Stimulated activated CD8-positive, alpha-beta memory T cell treated with anti-CD3 and anti-CD28 coated beads, Interleukin-7, amount 100 ng/mL, for 4 hours (primary cell): ENCODE measurements at regions not wholly inside any gene's neighbourhood (a gene's known extent, or its start where the extent isn't known, plus 50 kb on each side); places are given as distances from the start of the nearest gene placed in this dataset.
A peak's percentile ranks its signal among the peaks of the same experiment; 100 is the strongest.
"Not testable (repeated sequence)": the region's sequence is repeated elsewhere in the genome, so short reads cannot be mapped to it uniquely, and the experiment has no call there.

Experiments
- DNase-seq, 2 donors: peaks; one replicate each; pipeline ENCODE4 v3.0.0-alpha.2; 2020; ENCODE audit warnings: low read depth in 2 of 2

DNA sequence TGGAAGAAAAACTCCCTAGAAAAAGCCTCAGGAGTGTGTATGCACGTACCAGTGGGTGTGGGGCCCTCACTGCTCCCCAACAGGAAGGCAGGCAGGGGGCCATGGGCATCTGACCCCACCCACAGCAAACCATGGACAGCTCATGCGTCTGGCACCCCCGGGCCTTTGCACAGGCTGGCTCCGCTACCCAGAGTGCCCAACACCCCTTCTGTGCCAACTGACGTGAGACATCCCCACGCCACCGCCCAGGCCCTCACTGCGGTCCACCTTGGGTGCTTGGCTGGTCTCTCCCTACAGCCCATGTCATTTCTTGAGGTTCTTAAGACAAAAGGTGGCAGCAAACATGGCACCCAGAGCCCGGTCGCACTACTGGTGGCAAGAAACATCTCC lies 91.4 kb downstream of the NCOR2 start:
- no peak for DNase-seq

- DNase-seq = no peak
Observed at GRCh38 chr12:124475295-124476010, 92.0 kb downstream of the NCOR2 start.

DNA sequence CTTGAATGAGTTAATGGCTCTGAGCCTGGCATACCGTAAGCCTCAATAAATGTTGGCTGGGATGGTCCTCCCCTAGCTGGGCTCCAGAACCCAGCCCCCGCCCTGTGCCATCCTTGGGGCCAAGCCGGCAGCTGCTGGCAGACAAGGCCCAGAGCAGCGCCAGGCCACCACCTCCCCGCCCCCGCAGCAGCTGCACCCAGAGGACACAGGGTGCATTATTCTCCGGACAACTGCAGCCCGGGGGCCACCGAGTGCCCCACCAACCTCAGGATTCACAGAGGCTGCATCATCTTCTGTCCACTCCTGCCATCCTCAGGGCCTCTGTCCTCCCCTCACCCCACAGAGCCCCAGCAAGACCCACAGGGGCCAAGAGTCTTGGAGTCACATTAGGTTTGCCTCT lies 92.7 kb downstream of the NCOR2 start:
- no peak for DNase-seq

DNA sequence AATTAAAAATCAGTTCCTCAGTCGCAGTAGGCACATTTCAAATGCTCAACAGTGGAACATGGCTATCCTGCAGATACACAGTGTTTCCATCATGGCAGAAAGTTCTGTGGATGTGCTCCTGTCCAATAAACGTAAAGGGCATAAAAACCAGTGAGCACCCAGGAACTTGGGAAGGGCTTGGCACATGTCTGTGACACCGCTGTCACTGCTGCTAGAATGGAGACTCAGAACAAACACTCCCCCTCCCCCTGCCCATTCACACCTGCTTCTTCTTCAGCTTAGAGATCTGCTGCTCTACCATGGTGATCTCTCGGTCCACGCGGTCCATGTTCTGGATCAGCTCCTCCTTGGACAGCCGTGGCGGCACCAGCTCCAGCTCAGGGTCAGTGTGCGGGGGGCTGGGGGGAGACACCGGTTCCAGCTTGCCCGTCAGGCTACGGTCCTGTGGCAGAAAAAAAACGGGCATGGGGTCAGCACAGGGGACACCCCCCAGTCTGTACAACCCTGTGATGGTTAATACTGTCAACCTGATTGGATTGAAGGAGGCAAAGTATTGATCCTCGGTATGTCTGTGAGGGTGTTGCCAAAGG lies 94.6 kb downstream of the NCOR2 start:
- no peak for DNase-seq

DNA sequence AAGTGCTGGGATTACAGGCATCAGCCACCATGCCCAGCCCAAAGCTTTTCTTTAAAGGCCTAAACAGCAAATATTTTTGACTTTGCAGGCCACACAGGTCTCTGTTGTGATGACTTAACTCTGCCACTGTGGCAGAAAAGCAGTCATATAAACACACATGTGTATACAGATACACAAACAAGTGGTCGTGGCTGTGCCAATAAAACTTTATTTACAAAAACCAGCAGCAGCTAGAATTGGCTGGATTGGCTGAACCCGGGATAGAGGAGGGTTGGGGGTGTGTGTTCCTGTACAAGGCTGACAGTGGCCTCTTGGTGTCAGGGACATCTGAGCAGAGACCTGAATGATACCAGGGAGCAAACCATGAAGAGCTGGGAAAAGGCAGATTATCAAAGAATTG lies 95.6 kb downstream of the NCOR2 start:
- DNase-seq = no peak

DNA sequence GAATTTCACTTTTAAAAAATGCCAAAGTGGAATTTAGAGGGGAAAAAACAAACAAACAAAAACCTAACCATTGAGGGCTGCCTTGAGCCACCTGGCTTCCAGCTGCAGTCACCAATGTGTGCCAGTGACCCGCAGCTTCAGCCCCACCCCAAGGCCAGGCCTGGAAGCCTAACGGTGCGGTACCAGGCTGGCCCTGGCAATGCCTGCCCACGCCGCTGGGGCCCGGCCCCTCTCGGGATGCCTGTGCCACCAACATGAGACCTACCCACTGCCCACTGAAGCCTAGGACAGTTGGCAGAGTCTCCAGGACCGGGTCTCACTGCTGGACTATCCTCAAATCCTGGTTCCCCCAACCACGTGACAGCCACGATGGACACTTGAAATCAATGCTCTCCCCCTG lies 96.6 kb downstream of the NCOR2 start:
- DNase-seq = no peak

GRCh38 chr12:124470139-124470538 lies 97.3 kb downstream of the NCOR2 start:
- DNase-seq = no peak

- no peak for DNase-seq
Observed at GRCh38 chr12:124469193-124469888, 98.1 kb downstream of the NCOR2 start.

- not testable (repeated sequence) for DNase-seq
Observed at GRCh38 chr12:124467549-124467948, 99.9 kb downstream of the NCOR2 start.

DNA sequence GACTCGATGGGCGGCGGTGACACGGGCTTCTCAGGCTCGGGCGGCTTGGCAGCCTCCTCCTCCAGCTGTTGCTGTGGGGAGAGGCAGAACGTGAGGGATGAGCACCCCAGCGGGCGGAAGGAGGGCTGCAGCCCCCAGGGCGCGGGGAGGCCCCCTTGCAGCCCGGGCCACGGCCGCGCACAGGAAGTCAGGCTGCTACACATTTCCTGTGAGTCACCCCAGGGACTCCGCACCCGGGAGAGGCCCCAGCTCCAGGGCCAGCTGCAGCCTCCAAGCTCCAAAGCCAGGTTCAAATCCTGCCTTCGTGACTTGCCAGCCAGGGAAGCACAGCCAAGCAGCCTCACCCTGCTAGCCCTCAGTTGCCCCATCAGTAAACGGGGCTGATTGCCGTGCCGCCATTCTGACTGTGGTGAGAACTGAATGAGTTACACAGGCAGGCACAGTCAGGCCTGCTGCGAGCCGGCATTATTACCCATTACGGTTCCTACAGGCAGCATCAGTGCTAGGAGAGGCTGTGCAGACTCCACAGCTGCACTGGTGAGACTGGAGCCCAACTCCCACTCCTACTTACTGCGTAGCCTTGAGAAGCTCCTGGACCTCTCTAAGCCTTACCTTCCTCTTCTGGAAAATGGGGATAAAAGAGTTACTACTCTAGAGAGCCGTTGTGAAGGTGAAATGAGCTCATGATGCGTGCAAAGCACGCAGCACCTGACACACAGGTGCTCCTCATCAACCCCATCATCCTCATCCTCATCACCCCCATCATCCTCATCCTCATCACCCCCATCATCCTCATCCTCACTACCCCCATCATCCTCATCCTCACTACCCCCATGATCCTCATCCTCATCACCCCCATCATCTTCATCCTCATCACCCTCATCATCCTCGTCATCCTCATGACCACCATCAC lies 100.9 kb downstream of the NCOR2 start:
- peak; percentile 76 to 90 for DNase-seq

DNA sequence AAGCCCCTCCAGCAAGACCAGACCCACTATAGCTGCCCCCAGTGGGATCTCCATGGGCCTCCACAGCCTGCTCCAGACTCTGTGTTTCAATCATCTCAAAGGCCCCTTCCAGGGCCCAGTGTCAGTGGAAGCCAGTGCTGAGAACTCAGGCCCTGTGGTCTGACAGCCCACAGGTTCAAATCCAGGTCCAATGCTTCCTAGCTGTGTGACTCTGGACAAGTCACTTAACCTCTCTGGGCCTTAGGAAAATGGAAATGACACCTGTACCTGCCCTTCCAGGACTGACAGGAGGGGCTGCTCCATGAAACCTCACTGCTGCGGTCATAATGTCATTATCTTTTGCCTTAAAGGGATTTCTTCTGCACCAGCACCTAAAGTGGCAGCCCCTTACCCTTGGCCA lies 101.9 kb downstream of the NCOR2 start:
- no peak for DNase-seq

DNA sequence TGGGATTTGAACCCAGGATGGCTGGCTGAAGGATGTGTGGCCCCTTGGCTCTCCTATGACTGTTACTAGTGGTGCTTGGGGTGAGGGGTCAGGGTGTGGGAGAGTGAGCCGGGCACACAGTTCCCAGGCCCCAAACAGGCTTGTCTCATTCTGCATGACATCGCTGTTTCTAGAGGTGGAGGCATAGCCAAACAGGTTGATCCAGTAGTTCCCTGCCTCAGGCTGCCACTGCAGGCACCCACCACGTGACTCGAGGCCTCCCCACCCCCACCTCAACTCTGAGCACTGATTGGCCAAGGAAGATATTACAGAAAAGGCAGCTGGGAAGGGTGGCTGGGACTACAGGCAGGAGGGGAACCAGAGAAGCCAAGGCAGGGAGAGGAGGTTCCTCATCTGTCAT lies 102.6 kb downstream of the NCOR2 start:
- no peak for DNase-seq

DNA sequence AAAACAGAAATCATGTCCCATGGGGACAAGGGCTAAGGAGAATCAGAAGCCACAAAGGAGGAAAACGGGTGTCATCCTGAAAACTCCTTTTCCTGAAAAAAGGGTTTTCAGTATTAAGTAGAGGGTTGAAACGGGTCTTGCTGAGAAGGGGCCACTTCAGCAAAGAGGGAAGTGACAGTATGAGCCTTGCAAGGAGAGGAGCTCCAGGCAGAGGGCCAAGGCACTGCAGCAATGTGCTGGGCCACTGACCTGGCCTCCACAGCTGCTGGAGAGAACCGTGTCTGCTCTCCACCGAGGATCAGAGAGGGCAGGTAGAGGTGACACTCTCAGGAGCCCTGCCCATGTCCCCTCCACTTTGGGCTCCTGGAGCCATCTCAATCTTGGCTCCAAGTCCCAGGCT lies 103.3 kb downstream of the NCOR2 start:
- DNase-seq = no peak

DNA sequence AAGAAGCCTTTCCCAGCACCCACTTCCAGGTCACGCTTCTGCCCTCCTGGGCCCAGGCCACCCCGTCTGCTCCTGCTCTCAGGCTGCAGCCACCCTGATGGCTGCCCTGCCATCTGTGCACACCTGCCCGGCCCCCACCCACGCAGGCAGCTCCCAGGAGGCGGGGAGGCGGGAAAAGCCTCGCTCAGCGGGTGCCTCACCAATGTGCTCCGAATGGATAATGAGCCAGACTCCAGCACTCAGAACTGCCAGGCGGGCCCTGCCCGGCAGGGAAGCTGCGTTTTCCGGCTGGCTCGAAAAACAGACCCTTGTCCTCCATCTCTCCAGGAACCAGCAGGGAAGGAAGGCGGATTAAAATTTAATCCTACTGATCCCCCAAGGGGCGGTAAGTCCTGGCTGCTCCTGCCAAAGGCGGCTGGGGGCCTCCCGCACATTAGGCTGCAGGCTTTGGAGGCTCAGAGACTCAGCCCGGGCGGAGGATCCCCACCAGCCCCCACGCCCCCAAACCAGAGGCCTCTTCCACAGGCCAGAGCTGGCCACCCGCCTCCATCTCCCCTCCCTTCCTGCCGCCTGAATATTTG lies 104.0 kb downstream of the NCOR2 start:
- DNase-seq = no peak

- no peak for DNase-seq
Observed at GRCh38 chr12:124462750-124463149, 104.7 kb downstream of the NCOR2 start.

GRCh38 chr12:124461851-124462623 lies 105.4 kb downstream of the NCOR2 start:
- DNase-seq = no peak

DNA sequence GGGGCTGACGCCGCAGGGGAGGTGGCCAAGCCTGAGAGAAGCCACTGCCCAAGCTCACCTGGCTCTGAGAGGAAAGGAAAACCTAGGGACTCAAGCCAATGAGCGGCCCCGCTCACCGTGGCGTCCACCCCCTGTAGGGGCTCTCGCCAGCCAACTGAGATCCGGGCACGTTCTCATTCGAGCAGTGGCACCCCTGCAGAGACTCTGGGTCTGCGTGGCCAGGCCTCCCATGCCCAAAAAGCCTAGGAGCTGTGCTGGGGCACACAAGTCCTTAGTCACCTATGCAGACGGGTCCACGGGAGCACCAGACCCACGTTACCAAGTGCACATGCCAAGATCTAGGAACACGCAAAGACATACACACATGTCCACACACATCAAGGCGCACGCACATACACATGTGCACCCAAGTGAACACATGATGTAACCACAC lies 106.2 kb downstream of the NCOR2 start:
- no peak for DNase-seq

DNA sequence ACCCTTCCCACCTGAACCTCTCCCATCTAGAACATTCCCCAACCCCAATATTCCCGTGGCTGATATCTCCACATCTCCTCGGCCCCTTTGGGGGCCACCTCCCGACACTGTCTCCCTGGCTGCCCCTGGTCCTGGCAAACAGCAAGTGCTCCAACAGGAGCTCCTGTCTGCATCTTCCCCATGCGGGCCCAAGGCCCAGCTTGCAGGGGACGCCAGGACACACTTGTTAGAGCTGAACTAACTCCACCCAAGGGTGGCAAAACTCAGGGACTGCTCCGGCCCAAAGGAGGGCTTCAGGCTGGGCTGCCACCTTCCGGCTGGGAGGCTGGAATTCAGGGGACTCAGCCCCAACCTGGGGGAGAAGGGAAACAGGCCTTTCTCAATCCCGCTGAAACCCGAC lies 106.6 kb downstream of the NCOR2 start:
- DNase-seq = no peak

- DNase-seq = no peak
Observed at GRCh38 chr12:124459852-124460645, 107.4 kb downstream of the NCOR2 start.
